GM12878 (cell line): ENCODE measurements at regions not wholly inside any gene's neighbourhood (a gene's known extent, or its start where the extent isn't known, plus 50 kb on each side); places are given as distances from the start of the nearest gene placed in this dataset.

Source experiments
- ATAC-seq: fragments of 200-7000 bp; cut with Tn5 transposase; 3 replicates; pipeline ENCODE4 v1.9.1; 2020; ENCODE audit warnings: mild to moderate bottlenecking, moderate library complexity
- BruUV-seq: library from RNA; stranded (reverse); fragments of 400-500 nt; replicated peaks from 2 replicates; lab custom pipeline; 2021; lab: Mats Ljungman, UMichigan
- CTCF ChIA-PET: fragments of 300-600 bp; sonication (Branson Sonifier 250); formaldehyde crosslinking; extraction: SDS; loops from one replicate; lab custom pipeline; 2021; ENCODE audit warnings: inconsistent platforms; lab: Yijun Ruan, JAX
- POLR2A ChIA-PET: fragments of 350-600 bp; formaldehyde crosslinking; extraction: SDS; loops from one replicate; lab custom pipeline; 2021; ENCODE audit warnings: inconsistent platforms; lab: Charles Lee
- RAD21 ChIA-PET: fragments of 300-600 bp; sonication (Branson Sonifier 250); formaldehyde crosslinking; loops from one replicate; lab custom pipeline; 2023; ENCODE audit warnings: antibody characterized with exemption; ENCODE audit not compliant: unreplicated experiment; lab: Charles Lee
- SMC1A ChIA-PET: fragments of 300-600 bp; sonication (Branson Sonifier 250); formaldehyde crosslinking; loops from one replicate; lab custom pipeline; 2023; ENCODE audit not compliant: unreplicated experiment, uncharacterized antibody; lab: Charles Lee
- DNase-seq: peaks from one replicate; pipeline ENCODE4 v3.0.0-alpha.2; 2011; ENCODE audit warnings: low read depth, low spot score
- FAIRE-seq: peaks from 3 replicates; lab custom pipeline; 2011; peaks lifted over from hg19 to GRCh38; lab: Jason Lieb, UNC
- H2AFZ ChIP-seq: 2 replicates; pipeline ENCODE4 v1.6.0; 2011; ENCODE audit warnings: low read depth, low read length, control low read depth; ENCODE audit not compliant: control insufficient read depth
- H3K27ac ChIP-seq: 2 replicates; pipeline ENCODE4 v1.5.1; 2011; ENCODE audit warnings: control low read depth; ENCODE audit not compliant: control insufficient read depth, insufficient read depth
- H3K27me3 ChIP-seq, 2 experiments: replicated peaks in 1 of 2; 2 replicates each; pipeline versions ENCODE4 v1.6.0 to v1.6.1; 2011; ENCODE audit warnings: low read length in 1 of 2; ENCODE audit not compliant: control insufficient read depth in 2 of 2, insufficient read depth in 2 of 2
- H3K36me3 ChIP-seq, 2 experiments: 2 replicates each; pipeline ENCODE4 v1.5.1; 2011; ENCODE audit warnings: low read length in 1 of 2; ENCODE audit not compliant: control insufficient read depth in 2 of 2, insufficient read depth in 2 of 2
- H3K4me1 ChIP-seq: 2 replicates; pipeline ENCODE4 v1.6.1; 2011; ENCODE audit warnings: mild to moderate bottlenecking, low read length, moderate library complexity, mixed read lengths; ENCODE audit not compliant: control insufficient read depth, insufficient read depth
- H3K4me2 ChIP-seq: 2 replicates; pipeline ENCODE4 v1.6.0; 2011; ENCODE audit warnings: control low read depth; ENCODE audit not compliant: control insufficient read depth, insufficient read depth
- H3K4me3 ChIP-seq: fragments of 200-600 bp; sonication (generic); 2 replicates; pipeline ENCODE4 v1.5.1; 2016
- H3K79me2 ChIP-seq: 2 replicates; pipeline ENCODE4 v1.6.0; 2011; ENCODE audit warnings: low read length; ENCODE audit not compliant: control insufficient read depth, insufficient read depth
- H3K9ac ChIP-seq: 2 replicates; pipeline ENCODE4 v1.8.0; 2011; ENCODE audit warnings: low read length, control low read depth, mixed read lengths; ENCODE audit not compliant: control insufficient read depth, insufficient read depth
- H3K9me3 ChIP-seq: replicated peaks from 3 replicates; pipeline ENCODE4 v1.5.1; 2011; ENCODE audit warnings: mild to moderate bottlenecking, low read length; ENCODE audit not compliant: control insufficient read depth, insufficient read depth
- H4K20me1 ChIP-seq: 2 replicates; pipeline ENCODE4 v1.6.0; 2011; ENCODE audit not compliant: control insufficient read depth, insufficient read depth
- ETV6 ChIP-seq, 2 experiments: fragments of 450-650 bp in 1 of 2; IDR thresholded peaks in 1 of 2; conservative IDR thresholded peaks in 1 of 2; 2 replicates each; pipeline ENCODE4 v1.6.1; 2014; ENCODE audit warnings: antibody characterized with exemption in 1 of 2, borderline replicate concordance in 1 of 2, low read depth in 1 of 2, mild to moderate bottlenecking in 1 of 2, moderate library complexity in 1 of 2
- FOXK2 ChIP-seq: fragments of 450-650 bp; IDR thresholded peaks from 2 replicates; pipeline ENCODE4 v1.6.1; 2017; ENCODE audit warnings: mild to moderate bottlenecking, moderate library complexity
- GATAD2B ChIP-seq: fragments of 450-650 bp; conservative IDR thresholded peaks from 2 replicates; pipeline ENCODE4 v1.6.1; 2017; ENCODE audit warnings: low read depth, mild to moderate bottlenecking, moderate library complexity
- PBX3 ChIP-seq: IDR thresholded peaks from 2 replicates; pipeline ENCODE4 v1.6.1; 2011; ENCODE audit warnings: mild to moderate bottlenecking, low read depth, low read length, moderate library complexity; ENCODE audit not compliant: insufficient replicate concordance
- SMAD1 ChIP-seq: fragments of 450-650 bp; IDR thresholded peaks from 2 replicates; pipeline ENCODE4 v1.6.1; 2018; ENCODE audit warnings: mild to moderate bottlenecking, low read depth; ENCODE audit not compliant: partially characterized antibody
- SMAD5 ChIP-seq: IDR thresholded peaks from 2 replicates; pipeline ENCODE4 v1.6.1; 2016; ENCODE audit warnings: antibody characterized with exemption, low read depth
- SP1 ChIP-seq: IDR thresholded peaks from one replicate; pipeline ENCODE4 v1.6.1; 2011; ENCODE audit warnings: low read depth, low read length
- SREBF1 ChIP-seq: IDR thresholded peaks from 2 replicates; pipeline ENCODE4 v1.6.1; 2012; ENCODE audit warnings: mild to moderate bottlenecking, low read length
- TAF1 ChIP-seq: IDR thresholded peaks from 2 replicates; pipeline ENCODE4 v1.6.1; 2011; ENCODE audit warnings: mild to moderate bottlenecking, low read depth, low read length, borderline replicate concordance
- TCF3 ChIP-seq: IDR thresholded peaks from 2 replicates; pipeline ENCODE4 v1.6.1; 2012; ENCODE audit warnings: low read depth, mild to moderate bottlenecking, low read length, borderline replicate concordance; ENCODE audit not compliant: insufficient read depth
- YBX1 ChIP-seq: fragments of 450-650 bp; IDR thresholded peaks from 2 replicates; pipeline ENCODE4 v1.6.1; 2016; ENCODE audit warnings: antibody characterized with exemption
- WGBS: methylation state at CpG from one replicate; pipeline ENCODE4 v1.1.6; 2016; ENCODE audit warnings: low lambda C conversion rate; ENCODE audit not compliant: insufficient replicate concordance, insufficient coverage; ENCODE audit errors: missing lambda C conversion rate; 5-methylcytosine and 5-hydroxymethylcytosine counted together
- in situ Hi-C: fragments of 300-500 bp; cut with MboI; formaldehyde crosslinking; loops from 9 replicates; pipeline ENCODE4 v1.14.3; 2018; ENCODE audit warnings: mixed read lengths
- intact Hi-C: fragments of 100-400 bp; cut with micrococcal nuclease; formaldehyde crosslinking; loops from one replicate; pipeline ENCODE4 v1.14.2; 2022; ENCODE audit not compliant: unreplicated experiment
- TF ChIP-seq, protein P1 (sequence below): fragments of 450-650 bp; formaldehyde crosslinking; IDR thresholded peaks from 2 replicates; pipeline ENCODE4 v1.4.0; 2020; ENCODE audit warnings: mild to moderate bottlenecking, moderate library complexity
- TF ChIP-seq, protein P2 (sequence below): fragments of 150-350 bp; IDR thresholded peaks from 2 replicates; pipeline ENCODE4 v1.6.1; 2014; ENCODE audit warnings: mild to moderate bottlenecking, low read depth, low read length

GRCh38 chr1:14108356-14109275, 408.6 kb downstream of the PRDM2 start (continued):
- TF ChIP-seq, protein P1, sequence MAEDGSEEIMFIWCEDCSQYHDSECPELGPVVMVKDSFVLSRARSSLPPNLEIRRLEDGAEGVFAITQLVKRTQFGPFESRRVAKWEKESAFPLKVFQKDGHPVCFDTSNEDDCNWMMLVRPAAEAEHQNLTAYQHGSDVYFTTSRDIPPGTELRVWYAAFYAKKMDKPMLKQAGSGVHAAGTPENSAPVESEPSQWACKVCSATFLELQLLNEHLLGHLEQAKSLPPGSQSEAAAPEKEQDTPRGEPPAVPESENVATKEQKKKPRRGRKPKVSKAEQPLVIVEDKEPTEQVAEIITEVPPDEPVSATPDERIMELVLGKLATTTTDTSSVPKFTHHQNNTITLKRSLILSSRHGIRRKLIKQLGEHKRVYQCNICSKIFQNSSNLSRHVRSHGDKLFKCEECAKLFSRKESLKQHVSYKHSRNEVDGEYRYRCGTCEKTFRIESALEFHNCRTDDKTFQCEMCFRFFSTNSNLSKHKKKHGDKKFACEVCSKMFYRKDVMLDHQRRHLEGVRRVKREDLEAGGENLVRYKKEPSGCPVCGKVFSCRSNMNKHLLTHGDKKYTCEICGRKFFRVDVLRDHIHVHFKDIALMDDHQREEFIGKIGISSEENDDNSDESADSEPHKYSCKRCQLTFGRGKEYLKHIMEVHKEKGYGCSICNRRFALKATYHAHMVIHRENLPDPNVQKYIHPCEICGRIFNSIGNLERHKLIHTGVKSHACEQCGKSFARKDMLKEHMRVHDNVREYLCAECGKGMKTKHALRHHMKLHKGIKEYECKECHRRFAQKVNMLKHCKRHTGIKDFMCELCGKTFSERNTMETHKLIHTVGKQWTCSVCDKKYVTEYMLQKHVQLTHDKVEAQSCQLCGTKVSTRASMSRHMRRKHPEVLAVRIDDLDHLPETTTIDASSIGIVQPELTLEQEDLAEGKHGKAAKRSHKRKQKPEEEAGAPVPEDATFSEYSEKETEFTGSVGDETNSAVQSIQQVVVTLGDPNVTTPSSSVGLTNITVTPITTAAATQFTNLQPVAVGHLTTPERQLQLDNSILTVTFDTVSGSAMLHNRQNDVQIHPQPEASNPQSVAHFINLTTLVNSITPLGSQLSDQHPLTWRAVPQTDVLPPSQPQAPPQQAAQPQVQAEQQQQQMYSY (CRISPR knock-in tag): no peak
- TF ChIP-seq GATAD2B: no peak

GRCh38 chr1:14109276-14109635, 409.3 kb downstream of the PRDM2 start:
- 0% methylated on average over 1 of the region's 1 CpG for whole genome bisulfite sequencing
- Histone ChIP-seq H3K9ac (no peak overlapping the region), H3K36me3 (no peaks in the 10 kb centered on the region), H3K9me3 (no peaks in the 10 kb centered on the region), H3K27me3 (peaks cover 0 to 2% of the 10 kb centered on the region in 2 experiments; a peak in 1 of 4 replicates), H3K4me2 (no peak overlapping the region), H2AFZ (no peak overlapping the region), H3K4me3 (no peak overlapping the region), H4K20me1 (no peaks in the 10 kb centered on the region), H3K79me2 (no peaks in the 10 kb centered on the region), H3K27ac (no peak overlapping the region), H3K4me1 (no peaks in the 10 kb centered on the region)
- ATAC-seq (no peak), FAIRE-seq (no peak), DNase-seq (no peak)
- intact Hi-C loops (no loop called here), in situ Hi-C loops (loop anchor here (10.0 kb wide), 1 partner anchor 466 kb away; no protein-coding TSS in a partner anchor)
- RAD21 ChIA-PET: no interaction called here
- SMC1A ChIA-PET: no interaction called here
- no TSS peak for BruUV-seq
- POLR2A ChIA-PET: no interaction called here
- CTCF ChIA-PET: no interaction called here
- TF ChIP-seq, protein P2, sequence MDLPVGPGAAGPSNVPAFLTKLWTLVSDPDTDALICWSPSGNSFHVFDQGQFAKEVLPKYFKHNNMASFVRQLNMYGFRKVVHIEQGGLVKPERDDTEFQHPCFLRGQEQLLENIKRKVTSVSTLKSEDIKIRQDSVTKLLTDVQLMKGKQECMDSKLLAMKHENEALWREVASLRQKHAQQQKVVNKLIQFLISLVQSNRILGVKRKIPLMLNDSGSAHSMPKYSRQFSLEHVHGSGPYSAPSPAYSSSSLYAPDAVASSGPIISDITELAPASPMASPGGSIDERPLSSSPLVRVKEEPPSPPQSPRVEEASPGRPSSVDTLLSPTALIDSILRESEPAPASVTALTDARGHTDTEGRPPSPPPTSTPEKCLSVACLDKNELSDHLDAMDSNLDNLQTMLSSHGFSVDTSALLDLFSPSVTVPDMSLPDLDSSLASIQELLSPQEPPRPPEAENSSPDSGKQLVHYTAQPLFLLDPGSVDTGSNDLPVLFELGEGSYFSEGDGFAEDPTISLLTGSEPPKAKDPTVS: no peak
- TF ChIP-seq TAF1: no peak
- no peak for TF ChIP-seq ETV6 (conservative IDR thresholded peaks at IDR 0.05 in 1 of 2, IDR thresholded peaks at IDR 0.05 in 1 of 2; ENCODE audit: borderline replicate concordance in 1 of 2, low read depth in 1 of 2)
- TF ChIP-seq TCF3: no peak
- no peak for TF ChIP-seq SP1
- no peak for TF ChIP-seq SREBF1
- no peak for TF ChIP-seq FOXK2
- TF ChIP-seq PBX3: no peak
- TF ChIP-seq SMAD5: no peak
- TF ChIP-seq SMAD1: no peak
- no peak for TF ChIP-seq YBX1
